Left ventricle myocardium inferior (tissue), 1 donor: ENCODE measurements at regions not wholly inside any gene's neighbourhood (a gene's known extent, or its start where the extent isn't known, plus 50 kb on each side); places are given as distances from the start of the nearest gene placed in this dataset.

Experiments used
- DNase-seq: peaks from one replicate; pipeline ENCODE4 v3.0.0-alpha.2; 2020
- H3K27ac ChIP-seq: fragments of 200-600 bp; replicated peaks from 2 replicates; pipeline ENCODE4 v1.8.0; 2021
- H3K27me3 ChIP-seq: fragments of 200-600 bp; 2 replicates; pipeline ENCODE4 v1.8.0; 2021; ENCODE audit warnings: low read depth
- H3K36me3 ChIP-seq: fragments of 200-600 bp; 2 replicates; pipeline ENCODE4 v1.8.0; 2021
- H3K4me1 ChIP-seq: fragments of 200-600 bp; 2 replicates; pipeline ENCODE4 v1.8.0; 2021
- H3K4me3 ChIP-seq: fragments of 200-600 bp; 2 replicates; pipeline ENCODE4 v1.8.0; 2021; ENCODE audit warnings: mild to moderate bottlenecking, moderate library complexity
- H3K9me3 ChIP-seq: fragments of 200-600 bp; replicated peaks from 2 replicates; pipeline ENCODE4 v1.8.0; 2021
- intact Hi-C: fragments of 100-400 bp; cut with micrococcal nuclease; formaldehyde crosslinking; loops from one replicate; pipeline ENCODE4 v1.11.0; 2022
- TF ChIP-seq, protein P1 (sequence below): fragments of 200-600 bp; IDR thresholded peaks from 2 replicates; pipeline ENCODE4 v1.8.0; 2021; ENCODE audit warnings: antibody characterized with exemption, mild to moderate bottlenecking, borderline replicate concordance
- donor health status: DM: no; HTN: yes; CAD: no; lungs with severe emphysema.

GRCh38 chr3:157695586-157695985, 192.4 kb upstream of the VEPH1 start:
- Histone ChIP-seq H3K27ac (no peak overlapping the region), H3K36me3 (no peaks in the 10 kb centered on the region), H3K4me1 (no peaks in the 10 kb centered on the region), H3K9me3 (peaks cover 10% of the 10 kb centered on the region), H3K4me3 (no peak overlapping the region), H3K27me3 (no peaks in the 10 kb centered on the region)
- DNase-seq: no peak
- TF ChIP-seq, protein P1, sequence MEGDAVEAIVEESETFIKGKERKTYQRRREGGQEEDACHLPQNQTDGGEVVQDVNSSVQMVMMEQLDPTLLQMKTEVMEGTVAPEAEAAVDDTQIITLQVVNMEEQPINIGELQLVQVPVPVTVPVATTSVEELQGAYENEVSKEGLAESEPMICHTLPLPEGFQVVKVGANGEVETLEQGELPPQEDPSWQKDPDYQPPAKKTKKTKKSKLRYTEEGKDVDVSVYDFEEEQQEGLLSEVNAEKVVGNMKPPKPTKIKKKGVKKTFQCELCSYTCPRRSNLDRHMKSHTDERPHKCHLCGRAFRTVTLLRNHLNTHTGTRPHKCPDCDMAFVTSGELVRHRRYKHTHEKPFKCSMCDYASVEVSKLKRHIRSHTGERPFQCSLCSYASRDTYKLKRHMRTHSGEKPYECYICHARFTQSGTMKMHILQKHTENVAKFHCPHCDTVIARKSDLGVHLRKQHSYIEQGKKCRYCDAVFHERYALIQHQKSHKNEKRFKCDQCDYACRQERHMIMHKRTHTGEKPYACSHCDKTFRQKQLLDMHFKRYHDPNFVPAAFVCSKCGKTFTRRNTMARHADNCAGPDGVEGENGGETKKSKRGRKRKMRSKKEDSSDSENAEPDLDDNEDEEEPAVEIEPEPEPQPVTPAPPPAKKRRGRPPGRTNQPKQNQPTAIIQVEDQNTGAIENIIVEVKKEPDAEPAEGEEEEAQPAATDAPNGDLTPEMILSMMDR: no peak
- intact Hi-C loops: no loop called here

- intact Hi-C loops: no loop called here
- Histone ChIP-seq H3K27ac (no peak overlapping the region), H3K4me3 (no peak overlapping the region), H3K9me3 (peaks cover 14% of the 10 kb centered on the region), H3K36me3 (no peaks in the 10 kb centered on the region), H3K4me1 (no peaks in the 10 kb centered on the region), H3K27me3 (no peaks in the 10 kb centered on the region)
- TF ChIP-seq, protein P1: no peak
- DNase-seq: no peak
Measured at GRCh38 chr3:157695103-157695502, 191.9 kb upstream of the VEPH1 start.

DNA sequence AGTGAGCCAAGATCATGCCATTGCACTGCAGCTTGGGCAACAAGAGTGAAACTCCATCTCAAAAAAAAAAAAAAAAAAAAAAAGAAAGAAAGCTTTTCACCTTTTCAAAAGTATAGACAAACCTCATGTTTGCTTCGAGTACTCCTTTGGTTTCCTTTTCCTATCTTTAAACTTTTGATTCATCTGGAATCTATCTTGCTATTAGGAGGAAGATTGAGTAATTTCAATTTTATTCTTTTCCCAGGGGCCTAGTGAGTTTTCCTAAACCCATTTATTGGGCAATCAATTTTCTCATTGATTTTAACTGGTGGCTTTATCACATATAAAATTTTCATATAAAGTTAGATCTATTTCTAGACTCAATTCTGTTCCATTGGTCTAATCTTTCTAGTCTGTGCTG, 190.5 kb upstream of the VEPH1 start:
- H3K27ac ChIP-seq: no peak overlapping the region
- intact Hi-C loops: no loop called here

GRCh38 chr3:157692468-157692867, 189.3 kb upstream of the VEPH1 start:
- H3K36me3 ChIP-seq: no peaks in the 10 kb centered on the region
- no peaks in the 10 kb centered on the region for H3K27me3 ChIP-seq
- H3K27ac ChIP-seq: no peak overlapping the region
- peaks cover 19% of the 10 kb centered on the region for H3K9me3 ChIP-seq
- no peak overlapping the region for H3K4me3 ChIP-seq
- no peak for DNase-seq
- intact Hi-C loops: no loop called here
- no peaks in the 10 kb centered on the region for H3K4me1 ChIP-seq
- TF ChIP-seq, protein P1: no peak

More for the DNA sequence above, 190.5 kb upstream of the VEPH1 start:
- no peaks in the 10 kb centered on the region for H3K27me3 ChIP-seq
- TF ChIP-seq, protein P1: no peak
- H3K4me3 ChIP-seq: no peak overlapping the region
- no peaks in the 10 kb centered on the region for H3K36me3 ChIP-seq
- no peak for DNase-seq
- H3K4me1 ChIP-seq: no peaks in the 10 kb centered on the region
- H3K9me3 ChIP-seq: peaks cover 19% of the 10 kb centered on the region

DNA sequence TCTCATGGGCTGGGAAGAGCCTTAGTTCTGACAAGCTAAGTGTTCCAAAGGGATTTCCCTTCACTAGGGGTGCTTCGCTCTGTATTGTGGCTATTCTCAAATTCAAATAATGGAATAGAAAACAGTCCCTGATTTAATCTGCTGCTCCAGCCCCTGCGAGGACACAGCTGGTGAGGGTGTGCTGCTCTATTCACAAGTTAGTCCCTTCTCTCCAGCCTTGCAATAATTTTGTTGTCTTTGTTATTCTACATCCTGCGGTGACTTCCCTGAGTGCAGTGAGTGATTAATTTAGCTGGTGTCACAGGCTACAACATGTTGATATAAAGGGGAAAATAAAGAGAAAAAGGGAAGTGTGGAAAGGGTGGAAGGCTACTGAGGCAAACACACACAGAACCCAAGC, 180.5 kb upstream of the VEPH1 start:
- Histone ChIP-seq H3K36me3 (no peaks in the 10 kb centered on the region), H3K9me3 (peaks cover 14% of the 10 kb centered on the region), H3K27ac (no peak overlapping the region), H3K27me3 (no peaks in the 10 kb centered on the region), H3K4me3 (no peak overlapping the region), H3K4me1 (no peaks in the 10 kb centered on the region)
- TF ChIP-seq, protein P1: no peak
- intact Hi-C loops: no loop called here
- DNase-seq: no peak

- Histone ChIP-seq H3K4me3 (no peak overlapping the region), H3K9me3 (peaks cover 16% of the 10 kb centered on the region), H3K4me1 (no peaks in the 10 kb centered on the region), H3K36me3 (no peaks in the 10 kb centered on the region), H3K27ac (no peak overlapping the region), H3K27me3 (no peaks in the 10 kb centered on the region)
- TF ChIP-seq, protein P1: no peak
- intact Hi-C loops: no loop called here
- no peak for DNase-seq
Measured at GRCh38 chr3:157672061-157672460, 168.8 kb upstream of the VEPH1 start.
